NCI-H774 (cell line): ENCODE measurements at regions not wholly inside any gene's neighbourhood (a gene's known extent, or its start where the extent isn't known, plus 50 kb on each side); places are given as distances from the start of the nearest gene placed in this dataset.
"Not testable (repeated sequence)": the region's sequence is repeated elsewhere in the genome, so short reads cannot be mapped to it uniquely, and the experiment has no call there.

Source experiments
- DNase-seq: peaks from one replicate; lab custom pipeline; 2025; lab: John Stamatoyannopoulos, UW

DNA sequence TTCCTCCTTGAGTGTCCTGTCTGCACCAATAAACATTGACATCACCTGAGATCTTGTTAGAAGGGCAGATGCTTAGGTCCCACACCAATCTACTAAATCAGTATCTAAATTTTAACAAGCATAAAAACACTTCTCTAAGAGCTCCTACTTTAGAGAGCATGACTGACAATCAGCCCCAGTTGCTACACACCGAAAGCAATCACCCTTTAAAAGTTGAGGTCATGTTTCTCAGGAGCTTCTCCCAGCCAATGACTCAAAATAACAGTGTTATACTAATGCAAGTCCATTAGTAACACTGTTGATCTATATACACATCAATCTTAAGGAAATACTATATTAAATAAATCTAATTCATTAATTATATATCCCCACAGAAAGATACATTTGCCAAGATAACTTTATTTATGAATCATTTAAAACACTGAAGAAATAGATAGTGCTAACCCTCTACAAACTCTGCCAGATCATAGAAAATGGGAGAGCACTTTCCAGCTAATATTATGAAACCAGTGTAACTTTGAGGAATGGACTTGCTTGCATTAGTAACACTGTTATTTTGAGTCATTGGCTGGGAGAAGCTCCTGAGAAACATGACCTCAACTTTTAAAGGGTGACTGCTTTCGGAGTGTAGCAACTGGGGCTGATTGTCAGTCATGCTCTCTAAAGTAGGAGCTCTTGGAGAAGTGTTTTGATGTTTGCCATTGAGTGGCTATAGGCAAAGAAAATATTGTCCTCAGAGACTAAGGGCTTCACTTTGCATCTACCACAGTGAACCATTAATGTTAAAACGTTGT, 109.8 kb upstream of the HDX start:
- DNase-seq: no peak

DNA sequence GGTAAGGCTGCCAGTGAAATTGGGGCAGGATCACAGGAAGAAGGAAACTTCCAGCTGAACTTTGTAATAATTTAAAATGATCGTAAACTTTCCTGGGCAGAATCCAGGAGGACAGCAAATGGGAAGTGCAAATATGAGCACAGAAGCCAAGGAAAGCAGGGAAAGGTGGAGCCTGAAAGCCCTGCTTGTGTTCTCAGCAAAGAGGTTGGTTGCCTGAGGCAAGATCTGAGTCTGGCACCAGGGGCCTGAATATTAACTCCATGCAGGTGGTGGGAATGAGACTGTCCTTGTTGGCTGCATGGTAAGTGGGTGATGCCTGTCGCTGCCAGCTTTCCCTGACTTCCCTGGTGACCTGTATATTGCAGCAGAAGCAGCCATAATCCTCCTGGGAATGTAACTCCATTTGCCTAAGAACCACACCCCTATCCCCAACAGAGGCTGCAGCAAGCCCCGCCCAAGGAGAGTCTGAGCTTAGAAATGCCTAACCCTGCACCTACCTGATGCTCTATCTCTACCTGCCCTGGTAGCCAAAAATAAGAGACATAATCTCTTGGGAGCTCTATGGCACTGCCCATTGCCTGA, 132.0 kb upstream of the HDX start:
- DNase-seq: no peak

DNA sequence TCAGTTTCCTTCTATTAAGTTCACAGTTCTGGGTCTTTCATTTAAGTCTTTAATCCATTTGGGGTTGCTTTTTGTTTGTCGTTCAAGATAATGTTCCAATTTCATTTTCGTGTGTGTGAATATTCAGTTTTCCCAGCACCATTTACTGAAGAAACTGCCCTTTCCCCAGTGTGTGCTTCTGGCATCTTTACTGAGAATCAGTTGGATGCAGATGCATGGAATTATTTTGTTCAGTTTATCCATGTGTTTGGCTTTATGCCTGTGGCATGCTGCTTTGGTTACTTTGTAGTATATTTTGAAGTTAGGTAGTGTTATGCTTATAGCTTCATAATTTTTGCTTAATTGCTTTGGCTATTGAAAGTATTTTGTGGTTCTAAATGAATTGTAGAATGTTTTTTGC, 163.8 kb upstream of the HDX start:
- DNase-seq: no peak

DNA sequence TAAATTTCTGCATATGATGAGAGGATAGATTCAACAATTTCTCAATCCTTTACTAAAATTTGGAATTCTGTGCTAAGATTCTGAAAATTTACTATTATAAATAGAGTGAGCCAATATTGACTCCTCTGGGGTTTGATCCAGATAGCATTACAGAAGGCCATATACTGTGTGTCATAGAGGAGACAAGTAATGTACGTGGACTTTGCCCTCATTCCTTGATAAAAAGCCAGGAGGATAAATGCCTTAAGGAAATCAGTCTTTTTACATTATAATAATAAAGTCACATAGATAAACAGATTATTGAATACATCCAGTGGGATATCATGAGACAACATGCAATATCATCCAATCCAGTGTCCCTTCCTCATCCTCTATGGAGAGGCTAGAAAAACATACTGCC, 188.0 kb upstream of the HDX start:
- DNase-seq: no peak

DNA sequence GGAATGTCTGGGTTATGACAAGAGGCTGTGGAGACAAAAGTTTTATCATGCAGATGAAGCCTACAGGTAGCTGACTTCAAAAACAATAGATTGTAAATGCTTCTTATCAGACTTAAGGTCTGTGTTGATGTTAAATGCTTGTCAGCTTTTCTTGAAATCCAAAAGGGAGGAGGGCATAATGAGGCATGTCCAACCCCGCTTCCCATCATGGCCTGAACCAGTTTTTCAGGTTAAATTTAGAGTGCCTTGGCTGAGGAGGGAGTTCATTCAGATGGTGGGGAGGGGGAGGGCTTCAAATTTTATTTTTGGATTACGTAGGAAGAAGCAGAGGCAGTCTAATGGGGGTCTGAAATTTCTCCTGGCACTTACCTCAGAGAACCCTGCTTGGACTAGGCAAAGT, 207.7 kb upstream of the HDX start:
- no peak for DNase-seq

DNA sequence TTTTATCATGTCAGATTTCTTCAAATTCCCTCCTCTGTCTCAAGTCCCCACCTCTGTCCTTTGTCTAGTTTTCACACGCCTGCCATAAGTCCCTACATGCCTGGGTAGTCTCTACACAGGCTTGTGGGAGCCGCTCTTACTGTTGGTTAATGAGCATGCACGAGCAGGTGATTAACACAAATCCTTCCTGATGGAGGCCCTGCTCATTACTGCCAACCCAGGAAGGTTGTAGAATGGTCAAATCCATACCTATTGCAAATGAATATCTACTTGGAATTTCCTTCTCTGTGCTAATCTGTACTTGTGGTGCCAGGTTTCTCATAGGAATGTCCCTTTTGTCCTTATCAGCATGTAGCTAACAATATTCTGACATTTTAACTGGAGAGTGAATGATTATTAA, 208.4 kb upstream of the HDX start:
- no peak for DNase-seq

DNA sequence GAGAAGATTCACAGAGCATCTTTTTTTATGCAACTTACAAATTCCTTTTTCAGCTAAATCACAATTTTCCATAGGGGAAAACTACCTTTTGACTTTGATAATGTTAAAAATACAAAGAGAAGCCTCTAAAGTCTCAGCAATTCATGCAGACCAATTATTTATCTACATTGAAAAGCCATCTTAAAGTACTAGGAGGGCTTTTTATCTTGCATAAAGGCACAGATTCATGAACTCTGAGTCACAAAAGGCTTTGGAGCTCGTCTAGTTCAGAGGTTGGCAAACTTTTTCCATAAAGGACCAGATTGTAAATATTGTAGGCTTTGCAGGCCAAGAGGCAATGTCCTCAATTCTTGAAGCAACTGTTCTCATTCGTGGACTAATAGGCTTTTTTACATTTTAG, 210.4 kb upstream of the HDX start:
- DNase-seq: no peak

DNA sequence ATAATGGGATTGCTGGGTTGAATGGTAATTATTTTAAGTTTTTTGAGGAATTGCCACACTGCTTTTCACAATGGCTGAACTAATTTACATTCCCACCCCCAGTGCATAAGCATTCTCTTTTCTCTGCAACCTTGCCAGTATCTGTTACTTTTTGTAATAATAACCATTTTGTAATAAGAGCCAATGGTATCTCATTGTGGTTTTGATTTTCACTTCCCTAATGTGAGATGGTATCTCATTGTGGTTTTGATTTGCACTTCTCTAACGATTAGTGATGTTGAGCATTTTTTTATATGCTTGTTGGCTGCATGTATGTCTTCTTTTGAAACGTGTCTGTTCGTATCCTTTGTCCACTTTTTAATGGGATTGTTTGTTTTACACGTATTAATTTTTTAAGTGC, 213.1 kb upstream of the HDX start:
- DNase-seq: no peak

DNA sequence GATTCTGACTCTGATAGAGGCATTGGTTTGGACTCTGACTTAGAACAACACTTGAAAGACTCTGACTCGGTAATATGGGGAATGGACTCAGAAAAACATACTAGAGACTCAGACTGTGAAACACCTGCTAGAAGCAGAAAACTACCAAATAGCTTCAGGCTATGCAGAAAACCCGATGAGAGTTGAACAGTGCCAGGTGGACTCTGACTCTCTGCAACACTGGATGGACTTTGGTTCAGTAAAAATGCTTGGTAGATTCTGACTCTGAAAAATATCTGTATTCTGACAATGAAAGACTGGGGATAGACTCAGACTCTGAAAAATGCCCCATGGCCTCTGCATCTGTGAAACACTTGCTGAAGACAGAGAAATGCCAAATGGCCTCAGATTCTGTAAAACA, 215.1 kb upstream of the HDX start:
- no peak for DNase-seq

DNA sequence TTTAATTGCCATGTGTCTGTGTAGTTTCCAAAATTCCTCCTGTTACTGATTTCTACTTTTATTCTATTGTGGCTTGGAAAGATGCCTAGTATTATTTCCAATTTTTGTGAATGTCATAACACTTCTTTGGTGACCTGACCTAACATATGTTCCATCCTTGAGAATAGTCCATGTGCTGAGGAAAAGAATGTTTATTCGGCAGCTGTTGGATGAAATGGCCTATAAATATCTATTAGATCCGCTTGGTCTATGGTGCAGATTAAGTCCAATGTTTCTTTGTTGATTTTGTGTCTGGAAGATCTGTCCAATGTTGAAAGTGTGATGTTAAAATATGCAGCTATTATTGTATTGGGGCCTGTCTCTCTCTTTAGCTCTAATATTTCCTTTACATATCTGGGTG, 219.2 kb upstream of the HDX start:
- DNase-seq: no peak

DNA sequence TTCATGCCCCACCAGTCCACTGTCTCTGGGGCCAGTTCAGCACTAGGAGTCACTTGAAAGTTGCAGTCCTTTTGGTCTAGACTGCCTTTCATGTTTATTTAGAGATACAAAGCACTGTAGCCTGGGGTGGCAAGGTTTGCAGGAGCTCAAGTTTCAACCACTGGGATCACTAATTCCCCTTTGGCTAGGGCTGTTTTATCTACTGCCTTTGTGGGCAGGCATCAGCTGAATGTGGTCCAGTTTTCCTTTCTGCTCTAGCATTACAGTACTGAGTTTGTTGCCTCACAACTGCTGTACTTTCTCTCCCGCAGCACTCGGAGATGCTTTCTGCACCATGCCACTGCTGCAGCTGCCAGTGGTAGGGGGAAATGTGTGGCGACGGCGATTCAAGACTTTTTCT, 222.3 kb upstream of the HDX start:
- no peak for DNase-seq

DNA sequence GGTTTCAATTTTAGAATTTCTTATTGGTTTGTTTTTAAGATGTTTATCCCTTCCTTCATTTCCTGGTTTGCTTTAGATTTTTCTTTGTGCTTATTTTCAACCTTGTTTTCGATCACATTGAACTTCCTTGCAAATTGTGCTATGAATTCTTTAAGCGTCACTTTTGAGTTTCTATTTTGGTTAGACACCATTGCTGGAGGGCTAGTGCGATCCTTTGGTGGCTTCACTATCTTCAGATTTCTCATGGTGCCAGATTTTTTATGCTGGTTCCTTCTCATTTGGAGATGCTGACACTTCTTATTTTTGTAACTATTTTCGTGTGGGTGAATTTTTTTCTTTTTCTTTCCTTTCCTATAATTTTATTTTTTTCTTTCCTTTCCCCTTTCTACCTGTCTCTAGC, 227.2 kb upstream of the HDX start:
- no peak for DNase-seq

DNA sequence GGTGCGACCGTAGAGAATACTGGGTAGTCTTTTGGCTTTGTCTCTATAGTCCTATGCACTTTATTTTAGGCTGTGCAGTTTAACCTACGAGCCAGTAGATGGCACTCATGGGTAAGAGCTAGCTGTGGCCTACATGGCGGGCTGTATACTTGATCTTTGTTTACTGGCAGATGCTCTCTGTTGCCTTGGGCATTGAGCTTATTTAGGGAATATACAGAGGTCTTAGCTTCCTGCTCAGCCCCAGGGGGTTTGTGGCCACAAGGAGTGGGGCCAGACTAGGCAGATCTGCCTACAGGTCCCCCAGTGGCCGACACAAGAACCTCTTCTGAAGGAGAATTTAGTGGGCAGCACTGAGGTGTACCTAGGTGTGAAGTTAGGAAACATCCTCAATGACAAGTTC, 227.6 kb upstream of the HDX start:
- DNase-seq: peak; percentile 9

DNA sequence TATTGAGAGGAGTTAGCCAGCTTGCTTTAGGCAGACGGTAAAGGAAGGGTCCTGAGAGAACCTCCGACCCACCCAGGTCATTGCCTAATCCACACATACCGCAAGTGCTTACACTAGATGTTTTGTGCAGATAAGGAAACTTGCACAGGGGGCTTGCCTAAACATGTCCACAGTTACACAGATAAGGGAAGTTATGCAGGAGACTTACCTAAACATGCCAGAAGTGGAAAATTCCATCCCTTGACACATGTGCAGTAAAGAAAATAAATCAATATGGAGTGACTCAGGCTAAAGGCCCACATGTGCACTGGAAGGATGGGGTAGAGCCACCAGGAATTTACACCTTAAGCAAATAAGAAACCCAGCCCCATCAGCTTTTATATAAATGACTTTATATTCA, 232.8 kb upstream of the HDX start:
- no peak for DNase-seq

DNA sequence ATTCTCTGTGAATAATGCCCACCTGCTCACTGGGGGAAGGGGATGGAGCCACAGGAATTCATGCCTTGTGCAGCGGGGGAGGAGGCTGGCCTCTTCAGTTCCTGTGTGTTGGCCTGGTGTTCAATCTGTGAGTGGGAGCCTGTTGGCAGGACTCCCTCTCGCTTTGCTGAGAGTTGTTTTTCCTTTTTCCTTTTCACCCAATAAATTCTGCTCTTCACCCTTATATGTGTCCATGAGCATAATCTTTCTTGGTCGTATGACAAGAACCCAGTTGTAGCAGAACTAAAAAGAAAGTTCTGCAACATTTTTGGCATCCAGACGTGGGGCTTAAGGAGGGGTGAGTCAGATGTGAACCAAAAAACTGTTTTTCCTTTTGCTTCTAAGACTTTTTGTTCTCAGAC, 235.2 kb upstream of the HDX start:
- no peak for DNase-seq

DNA sequence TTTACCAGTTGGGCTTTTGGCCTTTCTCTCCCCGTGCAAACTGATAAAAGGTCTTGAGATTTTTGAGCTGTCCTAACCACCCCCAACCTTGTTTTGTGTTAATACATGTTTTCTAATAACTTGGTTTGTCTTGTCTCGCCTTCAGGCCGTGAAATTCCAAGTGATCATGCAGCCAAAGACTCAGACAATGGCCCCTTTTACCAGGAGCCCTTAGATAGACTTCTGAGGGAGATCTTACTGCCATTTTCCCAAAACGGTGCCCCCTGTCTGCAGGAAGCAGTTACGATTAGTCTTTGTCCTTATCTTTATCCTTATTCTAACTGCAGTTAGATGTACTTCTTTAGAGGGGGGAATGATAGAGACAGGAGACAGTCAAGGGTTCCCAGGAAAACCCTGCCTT, 245.3 kb upstream of the HDX start:
- no peak for DNase-seq

DNA sequence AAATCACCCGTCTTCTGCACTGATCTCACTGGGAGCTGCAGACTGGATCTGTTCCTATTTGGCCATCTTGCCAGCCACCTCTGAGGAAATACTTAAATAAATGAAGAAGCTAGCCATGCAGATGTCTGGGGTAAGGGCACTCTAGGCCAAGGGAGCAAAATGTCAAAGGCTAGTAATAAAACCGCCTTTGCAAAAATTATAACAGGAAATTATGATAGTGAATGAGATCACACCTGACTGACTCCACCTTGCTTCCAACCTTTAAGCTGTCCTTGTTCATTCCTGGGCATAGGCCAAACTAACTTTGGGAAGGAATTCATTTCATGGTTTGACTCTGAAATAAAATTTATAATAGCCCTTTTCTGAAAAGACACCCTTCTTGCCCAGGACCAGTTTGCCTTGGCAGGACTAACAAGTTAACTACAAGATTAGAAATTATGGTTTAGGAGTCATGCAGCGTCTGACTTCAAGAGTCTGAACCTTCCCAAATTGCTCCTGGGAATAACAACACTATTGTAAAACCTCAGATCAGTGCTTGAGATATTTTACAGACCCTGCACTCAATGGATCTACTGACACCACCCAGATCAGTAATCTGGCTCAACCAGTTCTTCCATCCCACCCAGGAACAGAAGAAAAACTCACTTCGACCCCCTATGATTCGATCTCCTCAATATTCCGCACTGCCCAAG, 246.9 kb upstream of the HDX start:
- no peak for DNase-seq

DNA sequence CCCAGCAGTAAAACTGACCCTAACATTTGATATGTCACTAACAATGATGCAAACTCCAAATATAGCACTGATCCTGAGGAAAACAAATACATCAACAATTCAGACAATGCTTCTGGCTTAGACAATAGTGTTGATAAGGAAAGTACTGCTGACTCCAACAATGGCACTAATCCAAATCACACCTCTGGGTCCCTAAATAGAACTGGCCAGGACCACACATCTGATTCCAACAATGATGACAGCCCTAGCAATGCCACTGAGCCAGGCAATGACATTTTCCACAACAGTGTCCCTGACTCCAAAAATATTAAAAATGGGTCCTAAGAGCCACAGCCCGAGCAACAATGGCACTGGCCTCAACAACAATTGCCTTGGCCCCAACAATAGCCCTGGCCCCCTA, 243.1 kb upstream of the APOOL start:
- DNase-seq: no peak

DNA sequence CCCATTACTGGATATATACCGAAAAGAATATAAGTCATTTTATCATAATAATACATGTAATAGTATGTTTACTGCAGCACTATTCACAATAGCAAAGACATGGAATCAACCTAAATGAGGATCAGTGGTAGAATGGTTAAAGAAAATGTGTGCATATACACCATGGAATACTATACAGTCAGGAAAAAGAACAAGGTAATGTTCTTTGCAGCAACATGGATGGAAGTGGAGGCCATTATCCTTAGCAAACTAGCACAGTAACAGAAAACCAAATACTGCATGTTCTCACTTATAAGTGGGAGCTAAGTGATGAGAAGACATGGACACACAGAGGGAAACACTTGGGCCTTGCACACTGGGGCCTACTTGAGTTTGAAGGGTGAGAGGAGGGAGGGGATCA, 207.4 kb upstream of the APOOL start:
- no peak for DNase-seq

DNA sequence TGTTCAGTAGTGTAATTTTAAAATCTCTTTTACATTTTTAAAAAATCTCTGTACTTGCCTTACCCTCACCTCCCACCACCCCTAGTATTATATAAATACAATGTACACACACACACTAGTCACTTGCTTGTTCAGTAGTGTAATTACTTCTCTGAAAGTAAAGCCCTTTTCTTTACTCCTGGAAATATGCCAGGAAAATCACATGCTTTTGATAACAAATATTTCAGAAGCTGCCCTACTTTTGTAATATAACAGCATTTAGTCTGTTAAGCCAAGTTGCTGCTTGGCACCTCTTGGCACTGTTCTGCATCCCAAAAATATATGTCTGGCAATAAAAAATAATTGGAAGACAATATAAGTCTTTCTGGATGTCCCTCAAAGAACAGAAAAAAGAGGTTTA, 172.8 kb upstream of the APOOL start:
- peak; percentile 6 for DNase-seq

DNA sequence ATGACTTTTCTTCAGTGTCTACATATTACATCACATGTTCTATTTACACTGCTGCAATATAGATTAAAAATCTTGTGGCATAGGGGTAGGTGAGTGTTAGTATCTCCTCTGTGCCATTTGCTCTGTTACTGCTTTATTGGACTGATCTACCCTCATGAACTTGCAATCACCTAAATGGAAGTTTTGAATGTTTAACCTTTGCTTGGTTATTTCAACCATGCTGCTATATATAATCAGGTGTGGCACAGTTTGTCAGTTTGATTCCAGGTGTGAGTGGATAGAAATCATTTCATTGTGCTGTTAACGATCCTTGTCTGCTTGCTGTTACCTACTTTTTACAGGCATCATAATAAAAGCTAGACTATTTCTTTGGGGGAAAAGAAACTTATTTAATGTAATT, 157.1 kb upstream of the APOOL start:
- not testable (repeated sequence) for DNase-seq

DNA sequence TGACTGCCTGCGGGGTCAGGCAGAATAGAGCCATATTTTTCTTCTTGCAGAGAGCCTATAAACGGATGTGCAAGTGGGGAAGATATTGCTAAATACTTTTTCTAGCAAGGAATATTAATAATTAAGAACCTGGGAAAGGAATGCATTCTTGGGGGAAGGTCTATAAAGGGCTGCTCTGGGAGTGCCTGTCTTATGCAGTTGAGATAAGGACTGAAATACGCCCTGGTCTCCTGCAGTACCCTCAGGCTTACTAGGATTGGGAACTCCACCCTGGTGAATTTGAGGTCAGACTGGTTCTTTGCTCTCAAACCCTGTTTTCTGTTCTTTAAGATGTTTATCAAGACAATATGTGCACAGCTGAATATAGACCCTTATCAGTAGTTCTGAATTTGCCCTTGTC, 152.5 kb upstream of the APOOL start:
- DNase-seq: not testable (repeated sequence)

DNA sequence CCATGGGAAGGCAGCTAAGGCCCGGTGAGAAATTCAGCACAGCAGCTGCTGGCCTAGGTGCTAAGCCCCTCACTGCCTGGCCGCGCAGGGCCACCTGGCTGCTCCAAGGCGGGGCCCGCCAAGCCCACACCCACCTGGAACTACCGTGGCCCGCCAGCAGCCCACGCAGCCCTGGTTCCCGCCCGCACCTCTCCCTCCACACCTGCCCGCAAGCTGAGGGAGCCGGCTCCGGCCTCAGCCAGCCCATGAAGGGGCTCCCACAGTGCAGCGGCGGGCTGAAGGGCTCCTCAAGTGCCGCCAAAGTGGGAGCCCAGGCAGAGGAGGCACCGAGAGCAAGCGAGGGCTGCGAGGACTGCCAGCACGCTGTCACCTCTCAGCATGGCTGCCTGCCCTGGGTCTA, 146.9 kb upstream of the APOOL start:
- DNase-seq: not testable (repeated sequence)

DNA sequence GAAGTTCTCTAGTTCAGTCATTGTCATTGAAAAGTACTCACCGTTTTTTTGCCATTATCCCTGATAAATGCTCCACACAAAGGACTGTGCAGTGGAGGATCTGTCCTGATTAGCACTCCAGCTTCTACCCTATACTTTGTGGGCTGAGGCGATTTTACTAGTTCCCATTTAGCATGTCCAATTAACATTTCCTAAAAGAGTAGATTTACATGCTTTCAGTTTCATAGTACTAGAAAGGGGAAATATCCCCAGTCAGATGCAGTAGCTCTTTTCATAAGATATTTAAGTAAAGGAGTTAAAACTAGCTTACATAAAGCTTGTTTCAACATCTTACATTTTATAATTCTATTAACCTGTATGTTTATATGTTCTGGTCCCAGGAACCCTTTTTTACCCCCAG, 144.9 kb upstream of the APOOL start:
- DNase-seq: not testable (repeated sequence)
